ENCODE measurements at regions not wholly inside any gene's neighbourhood (a gene's known extent, or its start where the extent isn't known, plus 50 kb on each side); places are given as distances from the start of the nearest gene placed in this dataset.
"Not testable (repeated sequence)": the region's sequence is repeated elsewhere in the genome, so short reads cannot be mapped to it uniquely, and the experiment has no call there.

DNA sequence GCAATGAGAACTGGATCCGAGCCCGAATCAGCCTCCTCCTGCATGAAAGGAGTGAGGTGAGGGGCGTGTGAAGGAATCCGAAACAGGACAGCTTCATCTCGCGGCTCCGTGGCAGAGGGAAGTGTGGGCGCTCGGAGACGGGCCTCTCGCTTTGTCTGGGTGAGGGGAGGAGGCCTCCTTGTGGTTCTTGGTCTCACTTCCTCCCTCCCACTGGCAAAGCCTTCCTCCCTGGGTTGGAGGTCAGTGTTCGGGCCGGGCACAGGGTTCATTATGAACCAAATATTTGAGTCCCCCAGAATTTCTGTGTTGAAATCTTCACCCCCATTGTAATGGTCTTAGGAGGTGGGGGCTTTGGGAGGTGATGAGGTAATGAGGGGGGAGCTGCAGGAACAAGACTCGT, 219.4 kb upstream of the SGCG start:
- DNase-seq (ENCODE audit: low read depth, low spot score), result not testable (repeated sequence)

DNA sequence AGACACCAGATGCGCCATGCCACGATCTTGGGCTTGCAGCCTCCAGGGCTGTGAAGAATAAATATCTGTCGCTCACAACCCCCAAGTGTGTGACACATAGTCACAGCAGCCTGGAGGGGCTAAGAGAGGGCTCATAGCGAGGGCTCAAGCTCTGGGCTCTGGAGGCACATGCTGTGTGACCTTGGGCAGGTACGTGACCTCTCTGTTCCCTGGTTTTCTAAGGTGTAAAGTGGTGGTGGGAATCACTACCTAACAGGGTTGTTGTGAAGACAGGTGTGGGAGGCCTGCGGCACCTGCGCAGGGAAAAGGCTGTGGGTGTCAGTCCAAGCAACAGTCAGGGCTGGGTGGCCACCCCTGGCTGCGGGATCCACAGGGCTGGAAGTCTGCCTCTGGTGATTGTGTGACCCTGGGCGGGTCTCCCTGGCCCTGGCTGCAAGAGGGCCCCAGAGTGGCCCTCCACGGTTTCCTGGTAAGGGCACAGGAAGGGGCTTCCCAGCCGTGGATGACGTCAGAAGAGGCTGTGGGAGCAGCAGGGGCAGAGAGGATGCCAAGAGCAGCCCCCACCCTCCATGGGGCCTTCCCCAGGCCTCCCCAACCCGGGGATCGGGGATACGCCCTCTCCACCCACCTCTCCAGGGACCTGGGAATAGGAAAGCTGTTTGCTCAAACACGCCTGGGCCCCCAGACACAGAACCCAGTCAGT, 218.8 kb upstream of the SGCG start:
- H3K4me3 ChIP-seq (ENCODE audit: low read length), result no peak overlapping the region
- DNase-seq (ENCODE audit: low read depth, low spot score), result no peak

More for the DNA sequence above, 219.4 kb upstream of the SGCG start:
- not testable (repeated sequence) for H3K4me3 ChIP-seq (ENCODE audit: low read length)

DNA sequence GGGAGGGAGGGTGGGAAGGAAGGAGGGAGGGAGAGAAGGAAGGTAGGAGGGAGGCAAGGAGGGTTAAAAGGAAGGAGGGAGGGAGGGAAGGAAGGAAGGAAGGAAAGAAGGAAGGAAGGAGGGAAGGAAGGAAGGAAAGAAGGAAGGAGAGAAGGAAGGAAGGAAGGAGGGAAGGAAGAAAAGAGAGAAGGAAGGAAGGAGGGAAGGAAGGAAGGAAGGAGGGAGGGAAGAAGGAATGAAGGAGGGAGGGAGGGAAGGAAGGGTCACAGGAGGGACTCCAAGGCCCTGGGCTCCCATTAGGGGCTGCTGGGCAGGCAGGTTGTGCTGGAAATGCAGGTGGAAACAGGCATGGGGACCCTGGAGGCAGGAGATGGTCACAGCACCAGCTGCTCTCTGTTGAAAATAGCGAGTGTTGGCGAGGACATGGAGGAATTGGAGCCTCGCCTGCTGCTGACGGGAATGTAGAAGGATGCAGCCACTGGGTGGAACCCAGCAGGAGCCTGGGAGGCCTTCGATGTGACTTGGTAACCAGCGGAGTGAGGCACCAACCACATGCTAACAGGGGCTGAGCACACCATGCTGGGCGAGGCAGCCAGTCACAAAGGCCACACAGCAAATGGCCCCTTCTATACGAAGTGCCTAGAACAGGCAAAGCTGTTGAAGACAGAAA, 217.3 kb upstream of the SGCG start:
- DNase-seq (ENCODE audit: low read depth, low spot score); H3K4me3 ChIP-seq (ENCODE audit: low read length): not testable (repeated sequence)

DNA sequence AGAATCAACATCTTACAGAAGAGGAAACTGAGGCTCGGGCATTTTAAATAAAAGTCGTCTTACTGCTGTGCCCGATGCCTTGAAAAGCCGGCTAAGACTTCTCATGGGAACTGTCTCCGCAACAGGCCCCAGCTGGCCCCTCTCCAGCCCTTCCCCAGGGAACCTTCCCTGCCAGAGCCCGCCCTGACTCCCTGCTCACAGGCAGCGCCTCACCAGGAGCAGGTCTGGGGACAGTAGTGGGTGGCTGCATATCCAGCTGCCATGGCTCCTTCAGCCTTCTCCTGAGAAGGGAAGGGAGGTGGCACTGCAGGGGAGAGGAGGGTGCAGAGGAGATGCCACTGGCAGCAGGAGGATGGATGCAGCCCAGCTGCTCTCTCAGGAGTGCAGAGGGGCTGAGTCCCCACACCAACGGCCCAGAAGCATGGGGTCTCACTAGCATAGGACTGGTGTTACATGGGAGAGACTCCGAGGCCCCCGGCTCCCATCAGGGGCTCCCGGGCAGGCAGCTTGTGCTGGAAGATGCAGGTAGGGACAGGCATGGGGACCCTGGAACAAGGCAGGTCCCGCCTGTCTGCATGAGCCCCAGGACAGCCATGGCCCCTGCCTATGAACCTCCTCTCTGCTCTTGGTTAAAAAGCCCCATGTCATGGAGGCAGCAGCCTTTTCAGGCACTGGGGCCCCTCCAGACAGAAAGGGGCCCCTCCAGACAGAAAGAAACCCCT, 216.4 kb upstream of the SGCG start:
- no peak for DNase-seq (ENCODE audit: low read depth, low spot score)
- H3K4me3 ChIP-seq (ENCODE audit: low read length), result no peak overlapping the region

DNA sequence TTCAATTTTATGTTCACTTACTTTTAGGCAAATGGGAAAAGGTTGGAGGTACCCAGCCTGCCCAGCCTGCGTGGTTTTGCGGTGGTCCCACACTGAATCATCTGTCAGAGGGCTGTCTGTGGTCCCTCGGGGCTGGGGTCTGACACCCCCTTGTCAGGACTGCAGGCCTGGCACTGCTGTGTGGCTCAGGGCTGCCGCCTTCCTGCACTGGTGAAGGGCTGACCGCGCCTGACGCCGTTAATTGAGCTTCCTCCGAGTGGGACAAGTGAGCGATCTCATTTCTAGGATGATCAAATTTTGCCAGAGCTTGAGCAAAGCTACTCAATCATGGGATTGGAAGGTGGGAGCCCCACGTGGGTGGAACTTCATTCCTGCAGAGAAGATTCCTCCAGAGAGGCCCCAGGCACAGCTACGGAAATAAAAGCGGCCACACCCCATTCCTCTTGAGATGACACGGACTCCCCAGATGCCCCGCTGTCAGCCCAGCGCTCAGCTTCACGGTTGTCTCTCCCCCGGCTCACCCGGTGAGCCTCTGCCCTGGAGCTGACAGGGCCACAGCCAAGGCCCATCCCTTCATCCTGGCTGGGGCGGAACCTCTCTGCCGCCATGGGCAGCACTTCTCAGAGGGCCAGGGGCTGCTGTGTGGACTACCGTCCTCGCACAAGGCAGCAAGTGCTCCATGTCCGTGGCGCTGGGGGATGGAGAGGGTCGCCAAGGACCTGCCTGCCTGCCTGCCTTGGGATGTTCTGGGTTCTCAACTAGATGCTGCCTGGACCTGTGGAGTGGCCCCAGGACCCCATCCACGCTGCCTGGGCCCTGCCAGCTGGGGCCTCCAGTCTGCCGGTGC, 215.5 kb upstream of the SGCG start:
- not testable (repeated sequence) for DNase-seq (ENCODE audit: low read depth, low spot score); H3K4me3 ChIP-seq (ENCODE audit: low read length)

DNA sequence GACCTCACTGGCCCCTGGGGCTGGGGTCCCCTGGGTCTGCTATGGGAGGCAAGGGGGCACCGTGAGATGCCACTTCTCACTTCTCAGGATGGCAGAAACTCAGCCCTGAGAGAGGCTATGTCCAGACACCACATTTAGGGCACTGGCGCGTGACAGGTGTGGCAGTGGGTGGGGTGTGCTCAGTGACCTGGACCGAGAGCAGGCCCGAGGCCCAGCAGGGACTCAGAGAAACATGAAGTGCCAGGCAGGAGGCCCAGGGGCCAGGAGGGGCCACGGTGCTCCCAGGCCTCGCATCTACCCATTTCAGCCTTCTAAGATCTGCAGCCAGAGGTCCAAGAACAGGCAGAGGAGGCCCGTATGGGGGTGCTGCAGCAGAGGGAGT, 214.9 kb upstream of the SGCG start:
- not testable (repeated sequence) for H3K4me3 ChIP-seq (ENCODE audit: low read length); DNase-seq (ENCODE audit: low read depth, low spot score)

DNA sequence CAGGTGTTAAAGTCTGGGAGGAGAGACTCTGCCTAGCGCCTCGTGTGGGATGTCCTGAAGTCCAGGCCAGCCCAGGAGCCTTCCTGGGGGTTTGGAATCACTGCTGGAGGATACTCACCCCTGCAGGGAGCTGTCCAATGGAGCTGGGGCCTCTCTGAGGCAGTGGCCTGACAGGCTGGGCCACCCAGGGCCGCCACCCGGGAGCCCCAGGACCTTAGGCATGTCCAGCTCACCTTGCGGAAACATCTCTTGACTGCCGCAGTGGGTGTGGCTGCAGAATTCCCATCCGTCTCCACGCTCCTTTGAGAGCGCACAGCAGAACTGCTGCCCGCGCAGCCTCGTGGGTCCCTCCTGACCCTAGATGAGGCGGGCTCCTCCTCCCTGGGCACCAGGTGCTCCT, 214.0 kb upstream of the SGCG start:
- DNase-seq (ENCODE audit: low read depth, low spot score); H3K4me3 ChIP-seq (ENCODE audit: low read length): not testable (repeated sequence)

DNA sequence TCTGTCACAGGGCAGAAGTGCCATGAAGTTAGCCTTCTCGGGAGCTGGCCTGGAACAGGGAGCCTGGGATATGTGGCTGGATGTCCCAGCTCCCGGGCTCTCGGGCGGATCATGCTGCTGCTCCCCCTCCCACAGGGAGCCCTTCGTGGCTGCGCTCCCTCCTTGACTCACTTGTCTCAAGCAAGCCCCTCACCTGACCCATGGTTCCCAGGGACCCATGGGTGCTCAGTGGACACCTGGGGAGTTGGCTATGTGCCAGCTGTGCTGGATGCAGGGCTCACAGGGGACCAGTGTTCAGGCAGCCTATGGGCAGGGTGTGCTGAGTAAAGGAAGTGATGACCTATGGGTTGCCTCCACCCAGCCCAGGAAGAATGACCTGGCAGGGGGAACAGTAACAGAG, 213.1 kb upstream of the SGCG start:
- H3K4me3 ChIP-seq (ENCODE audit: low read length), result no peak overlapping the region
- no peak for DNase-seq (ENCODE audit: low read depth, low spot score)

DNA sequence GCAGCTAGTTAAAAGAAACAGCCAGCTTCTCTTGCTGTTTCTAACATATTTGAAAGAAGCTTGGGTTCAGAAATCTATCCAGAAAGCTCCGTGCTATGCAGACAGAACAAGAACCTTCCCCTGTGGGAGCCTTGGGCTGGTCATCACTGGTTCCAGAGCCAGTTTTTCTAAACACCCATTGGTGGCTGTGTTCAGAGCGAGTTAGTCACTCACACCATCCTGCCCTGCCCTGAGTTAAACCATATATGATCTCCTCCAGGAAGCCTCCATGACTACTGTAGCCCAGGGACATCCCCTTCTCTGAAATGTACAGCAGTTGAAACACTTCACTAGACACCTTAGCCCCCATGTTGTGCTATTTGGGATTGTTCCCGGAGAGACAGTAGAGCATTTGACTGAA, 200.8 kb upstream of the SGCG start:
- H3K4me3 ChIP-seq (ENCODE audit: low read length), result no peak overlapping the region
- DNase-seq (ENCODE audit: low read depth, low spot score), result no peak

DNA sequence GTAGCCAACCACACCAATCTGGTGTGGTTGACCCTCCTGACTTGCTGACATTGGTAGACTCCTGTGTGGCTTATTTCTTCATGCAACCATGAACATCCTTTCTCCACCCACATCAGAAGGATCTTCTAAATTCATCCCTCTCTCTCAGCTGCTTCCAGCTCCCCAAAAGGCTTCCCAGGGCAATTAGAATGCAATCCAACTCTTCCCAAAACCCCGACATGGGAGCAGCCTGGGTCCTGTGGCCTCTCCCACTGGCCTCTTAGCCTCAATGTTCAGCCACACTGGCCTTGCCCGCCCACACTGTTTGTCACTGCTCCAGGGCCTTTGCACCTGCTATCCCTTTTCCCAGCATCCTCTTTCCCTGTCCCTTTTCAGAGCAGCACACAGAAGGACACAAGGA, 199.8 kb upstream of the SGCG start:
- DNase-seq (ENCODE audit: low read depth, low spot score), result no peak
- H3K4me3 ChIP-seq (ENCODE audit: low read length), result no peak overlapping the region

DNA sequence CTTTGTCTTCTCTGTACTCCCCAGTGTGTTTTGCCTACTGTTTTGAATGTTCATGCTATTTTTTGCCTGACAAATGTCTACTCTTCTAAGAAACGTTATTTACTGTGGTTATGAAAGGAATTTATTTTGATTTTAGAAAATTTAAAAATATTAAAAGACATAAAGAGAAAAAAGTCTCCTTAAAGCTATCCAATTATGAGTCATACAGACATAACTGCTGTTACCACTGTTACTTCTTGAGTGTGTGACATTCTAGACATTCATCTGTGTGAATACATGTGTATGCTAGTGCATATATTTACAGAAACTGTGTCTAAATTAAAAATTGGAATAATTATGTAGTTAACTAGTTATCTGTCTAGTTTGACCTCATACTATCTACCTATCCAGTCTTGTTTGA, 187.6 kb upstream of the SGCG start:
- no peak for DNase-seq (ENCODE audit: low read depth, low spot score)

DNA sequence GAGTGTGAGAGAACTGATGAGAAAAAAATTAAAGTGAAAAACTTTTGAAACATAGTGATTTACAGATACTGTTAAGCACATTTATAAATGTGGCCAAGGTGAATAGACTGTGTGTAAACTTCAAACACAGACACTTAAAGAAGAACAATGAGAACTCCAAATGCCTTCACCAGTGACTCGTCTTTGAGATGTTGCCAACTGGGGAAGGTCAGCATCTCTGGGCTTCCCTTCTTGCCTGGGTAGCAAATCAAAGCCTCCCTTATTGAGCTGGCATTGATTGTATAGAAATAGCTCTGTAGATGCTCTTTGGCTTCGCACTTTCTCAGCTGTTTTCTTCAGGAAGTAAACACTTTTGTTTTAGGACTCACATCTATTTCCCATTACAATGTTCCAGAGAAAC, 177.3 kb upstream of the SGCG start:
- no peak overlapping the region for H3K4me3 ChIP-seq (ENCODE audit: low read length)
- no peak for DNase-seq (ENCODE audit: low read depth, low spot score)

More for the DNA sequence above, 187.6 kb upstream of the SGCG start:
- H3K4me3 ChIP-seq (ENCODE audit: low read length), result no peak overlapping the region

DNA sequence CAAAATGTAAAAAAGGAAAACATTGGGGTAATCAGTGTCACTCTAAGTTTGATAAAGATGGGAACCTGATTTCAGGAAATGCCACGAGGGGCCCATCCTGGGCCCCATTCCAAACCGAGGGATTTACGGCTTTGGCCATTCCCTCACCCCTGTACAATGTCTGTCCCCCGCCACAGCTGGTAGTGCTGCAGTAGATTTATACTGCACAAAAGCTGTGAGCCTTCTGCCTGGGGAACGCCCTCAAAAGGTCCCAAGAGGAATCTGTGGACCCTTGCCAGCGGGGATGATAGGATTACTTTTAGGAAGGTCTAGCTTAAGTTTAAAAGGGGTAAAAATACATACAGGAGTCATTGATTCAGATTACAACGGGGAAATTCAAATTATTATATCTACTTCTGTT, 173.4 kb upstream of the SGCG start:
- no peak for DNase-seq (ENCODE audit: low read depth, low spot score)
- no peak overlapping the region for H3K4me3 ChIP-seq (ENCODE audit: low read length)

DNA sequence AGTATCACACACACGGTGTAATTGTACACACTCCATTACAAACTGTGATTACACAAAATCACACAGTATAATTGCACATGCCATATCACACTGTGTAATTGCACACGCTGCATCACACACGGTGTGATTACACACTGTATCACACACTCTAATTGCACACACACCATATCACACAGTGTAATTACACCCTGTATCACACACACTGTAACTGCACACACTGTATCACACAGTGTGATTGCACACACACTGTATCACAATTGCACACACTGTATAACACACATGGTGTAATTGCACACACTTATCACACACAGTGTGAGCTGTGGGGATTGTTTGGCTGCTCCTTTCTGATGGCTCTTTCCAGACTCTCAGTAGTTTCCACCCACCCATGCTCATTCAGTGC, 162.6 kb upstream of the SGCG start:
- H3K4me3 ChIP-seq (ENCODE audit: low read length), result no peak overlapping the region
- no peak for DNase-seq (ENCODE audit: low read depth, low spot score)

DNA sequence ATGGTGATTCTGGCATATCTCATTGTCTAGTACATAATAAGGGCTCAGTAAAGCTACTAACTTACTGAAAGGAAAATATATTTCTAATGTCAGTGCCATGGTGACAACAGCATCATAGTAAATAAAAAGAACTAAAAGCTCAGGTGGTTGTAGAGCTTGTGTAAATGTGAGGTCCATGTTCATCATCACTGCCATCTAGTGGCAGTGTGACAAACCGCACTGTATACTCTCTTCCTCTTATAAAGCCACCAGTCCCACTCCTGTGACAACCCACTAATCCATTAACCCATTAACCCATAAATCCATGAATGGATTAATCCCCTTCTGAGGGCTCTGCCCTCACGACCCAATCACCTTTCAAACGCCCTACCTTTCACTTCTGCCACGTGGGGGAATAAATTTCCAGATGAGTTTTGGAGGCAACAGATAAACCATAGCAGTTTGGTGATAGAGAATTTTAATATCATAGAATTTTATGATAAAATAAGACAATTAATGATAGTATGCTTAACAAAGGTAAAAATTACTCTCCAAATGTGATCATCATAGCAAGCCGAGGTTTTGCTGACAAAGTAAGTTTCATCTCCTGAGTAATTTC, 160.4 kb upstream of the SGCG start:
- peak; percentile 60 for DNase-seq (ENCODE audit: low read depth, low spot score)
- no peak overlapping the region for H3K4me3 ChIP-seq (ENCODE audit: low read length)

DNA sequence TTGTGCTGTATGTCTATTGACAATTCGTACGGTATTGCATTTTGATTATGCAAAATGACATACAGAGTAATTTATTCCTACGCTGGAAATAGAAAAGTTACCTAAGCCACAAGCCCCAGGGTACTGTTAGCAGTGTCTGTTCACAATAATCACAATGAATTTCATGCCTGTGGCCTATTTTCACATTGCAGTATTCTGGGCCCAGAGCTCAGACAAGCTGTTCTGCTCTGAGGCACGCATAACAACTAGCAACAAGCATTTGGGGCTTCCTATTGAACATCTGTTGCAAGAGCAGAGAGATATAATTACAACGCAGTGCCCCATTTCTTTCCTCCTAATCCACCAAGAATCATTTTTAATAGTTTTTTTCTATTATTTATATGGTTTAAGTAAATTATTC, 158.9 kb upstream of the SGCG start:
- no peak for DNase-seq (ENCODE audit: low read depth, low spot score)
- H3K4me3 ChIP-seq (ENCODE audit: low read length), result no peak overlapping the region

DNA sequence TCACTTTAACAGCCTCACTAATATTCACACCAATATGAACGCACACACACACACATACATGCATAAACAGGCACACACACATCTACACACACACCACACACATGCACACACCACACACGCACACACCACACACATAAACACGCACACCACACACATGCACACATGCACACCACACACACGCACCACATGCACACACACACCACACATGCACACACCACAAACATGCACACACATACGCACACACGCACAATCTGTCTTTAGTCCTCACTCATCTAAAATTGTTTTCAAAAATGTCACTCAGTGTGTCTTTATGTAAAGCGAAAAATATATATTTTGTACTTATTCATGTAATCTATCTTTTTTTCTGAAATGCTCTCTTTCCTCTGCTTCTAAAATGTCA, 158.1 kb upstream of the SGCG start:
- H3K4me3 ChIP-seq (ENCODE audit: low read length), result no peak overlapping the region

DNA sequence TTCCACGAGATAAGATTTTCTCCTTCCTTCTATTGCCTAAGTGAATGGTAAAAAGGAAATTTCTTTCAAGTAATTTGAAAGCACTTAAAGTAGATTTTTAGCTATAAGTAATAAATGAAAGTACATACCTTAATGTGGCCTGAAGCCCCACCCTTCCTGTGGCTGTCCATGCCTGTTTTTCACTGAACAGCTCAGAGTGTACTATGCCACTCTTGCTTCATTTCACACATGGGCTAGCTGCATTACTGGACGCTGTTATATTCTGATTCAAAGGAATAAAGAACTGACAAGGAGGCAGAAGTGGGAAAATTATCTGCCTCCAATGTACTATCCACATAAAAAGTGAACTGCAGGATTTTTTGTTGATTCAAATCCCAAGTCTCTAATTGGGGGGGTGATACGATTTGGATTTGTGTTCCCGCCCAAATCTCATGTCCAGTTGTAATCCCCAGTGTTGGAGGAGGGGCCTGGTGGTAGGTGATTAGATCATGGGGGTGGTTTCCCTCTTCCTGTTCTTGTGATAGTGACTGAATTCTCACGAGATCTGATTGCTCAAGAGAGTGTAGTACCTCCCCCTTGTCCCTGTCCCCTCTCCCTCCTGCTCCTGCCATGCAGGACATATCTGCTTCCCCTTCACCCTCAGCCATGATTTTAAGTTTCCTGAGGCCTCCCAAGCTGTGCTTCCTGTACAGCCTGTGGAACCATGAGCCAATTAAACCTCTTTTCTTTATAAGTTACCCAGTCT, 154.7 kb upstream of the SGCG start:
- DNase-seq (ENCODE audit: low read depth, low spot score), result no peak
- H3K4me3 ChIP-seq (ENCODE audit: low read length), result no peak overlapping the region

More for the DNA sequence above, 158.1 kb upstream of the SGCG start:
- DNase-seq (ENCODE audit: low read depth, low spot score), result no peak

All from Jurkat, Clone E6-1 (cell line).